ENCODE measurements at regions not wholly inside any gene's neighbourhood (a gene's known extent, or its start where the extent isn't known, plus 50 kb on each side); places are given as distances from the start of the nearest gene placed in this dataset.

- ChIA-PET CTCF (no interaction called here), POLR2A (no interaction called here)
- H3K27ac Mint-ChIP-seq = no peak overlapping the region
- H3K36me3 Mint-ChIP-seq (ENCODE audit: low read depth) = no peaks in the 10 kb centered on the region
- ATAC-seq (ENCODE audit: low read depth) (no peak), DNase-seq (no peak)
- H3K9me3 Mint-ChIP-seq = no peaks in the 10 kb centered on the region
- no peak overlapping the region for H3K4me3 Mint-ChIP-seq
- H3K27me3 Mint-ChIP-seq = no peaks in the 10 kb centered on the region
- H3K4me1 Mint-ChIP-seq = no peaks in the 10 kb centered on the region
- no peak for TF ChIP-seq CTCF (IDR thresholded peaks at IDR 0.05)
- intact Hi-C loops (cut with micrococcal nuclease) = no loop called here
These were observed 564.8 kb downstream of the ACTL7B start for GRCh38 chr9:108290839-108291585.

DNA sequence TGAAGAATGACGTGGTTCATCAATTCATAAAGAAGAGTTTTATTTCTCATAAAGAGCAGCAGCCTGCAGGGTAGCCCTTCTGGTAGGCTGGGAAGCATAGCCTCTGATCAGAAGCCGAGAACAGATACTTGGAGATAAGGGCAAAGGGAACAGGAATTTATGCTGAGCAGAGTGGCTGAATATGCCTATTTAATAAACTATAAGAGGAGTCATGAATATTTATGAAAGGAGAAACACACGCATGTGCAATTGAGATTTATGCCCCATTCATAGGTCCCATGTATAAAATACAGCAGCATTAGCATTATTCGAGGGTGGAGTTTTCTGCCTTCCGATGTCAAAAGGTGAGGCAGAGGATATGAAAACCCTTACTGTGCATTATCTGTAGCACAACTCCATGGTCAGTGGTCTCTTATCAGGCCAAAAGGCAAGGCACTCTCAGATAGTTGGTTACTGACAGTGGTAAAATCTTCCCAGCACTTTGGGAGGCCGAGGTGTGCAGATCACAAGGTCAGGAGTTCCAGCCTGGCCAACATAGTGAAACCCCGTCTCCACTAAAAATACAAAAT lies 569.1 kb downstream of the ACTL7B start:
- H3K4me3 Mint-ChIP-seq = no peak overlapping the region
- ChIA-PET POLR2A (no interaction called here), CTCF (no interaction called here)
- DNase-seq (no peak), ATAC-seq (ENCODE audit: low read depth) (no peak)
- no peaks in the 10 kb centered on the region for H3K9me3 Mint-ChIP-seq
- H3K27ac Mint-ChIP-seq = no peak overlapping the region
- no peak for TF ChIP-seq CTCF (IDR thresholded peaks at IDR 0.05)
- H3K4me1 Mint-ChIP-seq = no peaks in the 10 kb centered on the region
- no peaks in the 10 kb centered on the region for H3K27me3 Mint-ChIP-seq
- intact Hi-C loops (cut with micrococcal nuclease) = no loop called here
- no peaks in the 10 kb centered on the region for H3K36me3 Mint-ChIP-seq (ENCODE audit: low read depth)

GRCh38 chr9:108283696-108284095 lies 572.1 kb downstream of the ACTL7B start:
- no peak for TF ChIP-seq CTCF (IDR thresholded peaks at IDR 0.05)
- ChIA-PET CTCF (no interaction called here), POLR2A (no interaction called here)
- Mint-ChIP-seq H3K4me1 (no peaks in the 10 kb centered on the region), H3K4me3 (no peak overlapping the region), H3K27me3 (no peaks in the 10 kb centered on the region), H3K27ac (no peak overlapping the region), H3K36me3 (ENCODE audit: low read depth) (no peaks in the 10 kb centered on the region), H3K9me3 (no peaks in the 10 kb centered on the region)
- ATAC-seq (ENCODE audit: low read depth) (no peak), DNase-seq (no peak)
- intact Hi-C loops (cut with micrococcal nuclease) = no loop called here

DNA sequence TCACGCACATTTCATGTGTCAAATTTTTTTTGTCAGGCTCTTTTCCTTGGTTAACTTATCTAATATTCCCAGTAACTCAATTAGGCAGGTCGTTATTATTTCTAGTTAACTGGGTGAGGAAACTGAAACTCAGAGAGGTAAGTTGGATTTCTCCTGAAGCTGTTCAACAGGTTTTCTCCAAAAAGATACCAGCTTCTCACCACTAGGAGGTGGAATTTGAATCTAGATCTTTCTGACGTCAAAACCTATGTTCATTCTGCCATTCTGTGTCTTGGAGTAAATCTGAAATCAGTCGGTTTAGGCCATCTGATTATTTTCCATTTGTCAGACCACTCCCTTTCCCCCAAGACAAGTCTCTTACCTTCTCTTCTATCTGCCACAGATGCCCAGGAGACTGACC lies 572.9 kb downstream of the ACTL7B start:
- no peaks in the 10 kb centered on the region for H3K36me3 Mint-ChIP-seq (ENCODE audit: low read depth)
- no peak for ATAC-seq (ENCODE audit: low read depth)
- no peak for DNase-seq
- H3K27me3 Mint-ChIP-seq = no peaks in the 10 kb centered on the region
- ChIA-PET CTCF (interaction anchor here (0.6 kb wide), 1 partner anchor 11 kb away, joined by 3 read pairs; no protein-coding TSS in a partner anchor), POLR2A (no interaction called here)
- intact Hi-C loops (cut with micrococcal nuclease) = no loop called here
- H3K4me1 Mint-ChIP-seq = no peaks in the 10 kb centered on the region
- no peak overlapping the region for H3K27ac Mint-ChIP-seq
- no peaks in the 10 kb centered on the region for H3K9me3 Mint-ChIP-seq
- H3K4me3 Mint-ChIP-seq = no peak overlapping the region
- TF ChIP-seq CTCF (IDR thresholded peaks at IDR 0.05) = no peak

DNA sequence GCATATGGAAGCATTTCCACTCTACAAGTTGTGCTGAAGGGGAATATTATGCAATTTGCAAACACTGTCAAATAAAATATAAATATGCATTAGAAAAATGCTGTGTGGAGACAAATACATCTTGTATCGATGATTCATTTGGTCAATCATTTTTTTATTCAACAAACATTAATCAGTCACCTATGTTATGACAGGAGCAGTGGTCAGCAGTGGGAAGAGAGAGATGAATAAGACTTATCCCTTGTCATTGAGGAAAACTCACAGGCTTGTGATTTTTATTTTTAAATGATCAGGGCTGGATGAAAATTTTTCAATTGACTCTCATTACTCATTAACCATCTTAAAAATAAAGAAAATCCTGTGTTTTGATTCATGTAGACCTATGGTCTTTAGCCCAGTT lies 574.1 kb downstream of the ACTL7B start:
- intact Hi-C loops (cut with micrococcal nuclease) = no loop called here
- DNase-seq (no peak), ATAC-seq (ENCODE audit: low read depth) (no peak)
- Mint-ChIP-seq H3K27me3 (no peaks in the 10 kb centered on the region), H3K27ac (no peak overlapping the region), H3K9me3 (no peaks in the 10 kb centered on the region), H3K4me3 (no peak overlapping the region), H3K4me1 (no peaks in the 10 kb centered on the region), H3K36me3 (ENCODE audit: low read depth) (no peaks in the 10 kb centered on the region)
- POLR2A ChIA-PET = no interaction called here
- TF ChIP-seq CTCF (IDR thresholded peaks at IDR 0.05) = no peak
- CTCF ChIA-PET = interaction anchor here (0.8 kb wide), 1 partner anchor 9 kb away, joined by 3 read pairs; no protein-coding TSS in a partner anchor
